ENCODE measurements at regions not wholly inside any gene's neighbourhood (a gene's known extent, or its start where the extent isn't known, plus 50 kb on each side); places are given as distances from the start of the nearest gene placed in this dataset.

GRCh38 chr12:63319936-63320633 is 169.1 kb upstream of the AVPR1A start:
- FAIRE-seq (no peak), DNase-seq (ENCODE audit: low spot score) (no peak)

DNA sequence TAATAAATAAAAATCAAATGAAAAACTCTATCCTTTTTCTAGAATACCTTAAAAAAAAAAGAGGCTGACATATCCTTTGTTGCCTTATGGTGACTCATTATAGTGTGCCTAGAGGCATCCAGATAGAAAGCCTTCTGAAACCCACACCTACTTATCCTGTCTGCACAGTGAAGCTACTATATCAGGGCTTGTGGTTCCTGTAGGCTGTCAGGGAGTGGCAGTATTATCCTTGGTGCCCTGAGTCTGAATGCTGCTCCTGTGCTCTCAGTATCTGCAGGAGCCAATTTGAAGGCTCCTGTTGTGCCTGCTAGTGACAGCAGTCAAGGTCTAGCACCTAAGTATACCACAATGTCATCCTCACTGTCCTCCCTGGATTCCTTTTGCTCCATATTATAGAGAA is 168.4 kb upstream of the AVPR1A start:
- FAIRE-seq: no peak
- DNase-seq (ENCODE audit: low spot score): peak; percentile 43

DNA sequence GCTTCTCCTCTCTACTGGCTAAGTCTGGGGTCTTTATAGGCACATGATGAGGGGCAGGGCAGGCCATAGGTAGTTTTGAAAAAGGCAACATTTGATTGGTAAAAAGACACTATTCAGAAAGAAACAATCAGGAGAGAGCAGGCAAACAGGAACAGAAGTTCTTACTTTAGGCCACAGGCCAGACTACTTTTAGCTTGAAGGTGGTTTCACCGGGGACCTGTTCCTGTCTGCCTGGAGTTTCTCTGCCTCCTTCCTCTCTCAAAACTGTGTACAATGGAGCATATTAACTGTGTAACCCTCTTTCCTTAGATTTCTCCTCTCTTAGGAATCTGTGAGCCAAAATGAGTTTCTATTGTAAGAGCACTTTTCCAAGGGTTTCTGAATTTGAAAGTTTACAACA is 167.9 kb upstream of the AVPR1A start:
- DNase-seq (ENCODE audit: low spot score): no peak
- no peak for FAIRE-seq

DNA sequence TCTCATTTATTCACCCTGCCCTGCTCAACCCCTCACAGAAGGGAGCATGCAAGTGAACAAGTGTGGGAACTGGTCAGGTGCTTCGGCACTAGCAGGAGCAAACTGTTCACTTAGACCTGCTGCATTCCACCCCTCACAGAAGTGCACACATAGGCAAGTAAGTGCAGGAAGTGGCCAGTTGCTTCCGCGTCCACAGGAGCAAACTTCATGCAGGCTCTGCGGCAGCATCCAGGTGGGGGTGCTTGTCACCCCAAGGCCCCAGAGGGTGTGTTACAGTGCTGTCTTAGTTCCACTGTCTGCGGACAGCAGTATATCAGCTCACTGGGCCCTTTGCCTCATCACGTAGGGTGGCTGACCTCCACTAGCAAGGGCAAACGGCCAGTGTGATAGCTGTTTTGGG is 167.3 kb upstream of the AVPR1A start:
- FAIRE-seq (no peak), DNase-seq (ENCODE audit: low spot score) (no peak)

GRCh38 chr12:63317880-63318279 is 166.9 kb upstream of the AVPR1A start:
- FAIRE-seq (no peak), DNase-seq (ENCODE audit: low spot score) (no peak)

- DNase-seq (ENCODE audit: low spot score) (no peak), FAIRE-seq (no peak)
Measured at GRCh38 chr12:63317286-63317846, 166.4 kb upstream of the AVPR1A start.

DNA sequence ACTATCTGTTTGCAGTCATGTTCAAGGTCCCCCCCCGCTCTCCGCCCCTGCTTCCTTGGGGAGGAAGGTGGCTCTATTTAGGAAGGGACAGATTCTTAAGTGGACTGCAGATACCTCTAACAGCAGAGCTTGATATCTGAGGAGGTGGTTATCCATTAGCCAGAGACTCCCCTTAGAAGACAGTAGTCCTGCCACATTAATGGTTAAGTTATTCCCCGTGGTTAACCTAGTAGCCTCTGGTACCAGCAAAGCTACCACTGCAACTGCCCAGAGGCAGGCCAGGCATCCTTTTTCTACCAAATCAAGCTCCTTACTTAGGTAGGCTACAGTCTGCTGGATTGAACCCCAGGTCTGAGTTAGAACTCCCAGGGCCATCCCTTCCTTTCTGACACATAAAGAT is 162.1 kb upstream of the AVPR1A start:
- no peak for DNase-seq (ENCODE audit: low spot score)
- FAIRE-seq: no peak

- DNase-seq (ENCODE audit: low spot score) (peak; percentile 15), FAIRE-seq (no peak)
Measured at GRCh38 chr12:63308671-63309070, 157.7 kb upstream of the AVPR1A start.

DNA sequence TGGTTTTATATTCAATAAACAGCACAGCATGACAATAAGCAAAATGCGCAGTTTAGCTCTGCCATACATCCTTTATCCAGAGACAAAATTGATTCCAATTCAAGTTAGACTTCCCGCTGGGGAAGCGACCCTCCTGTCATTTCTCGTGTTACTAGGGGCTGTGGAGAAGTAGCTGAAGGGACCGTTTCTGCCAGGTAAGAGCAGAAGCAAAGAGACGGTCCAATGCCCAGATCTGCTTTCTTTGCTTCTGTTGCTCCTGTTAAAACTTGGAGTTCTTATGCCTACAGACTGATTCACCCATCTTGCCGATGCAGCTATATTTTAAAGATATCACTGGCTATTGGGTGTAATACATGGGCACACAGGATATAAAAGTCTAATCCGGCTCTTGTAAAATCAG is 156.8 kb upstream of the AVPR1A start:
- no peak for FAIRE-seq
- DNase-seq (ENCODE audit: low spot score): no peak

GRCh38 chr12:63305901-63306875 is 155.2 kb upstream of the AVPR1A start:
- FAIRE-seq (no peak), DNase-seq (ENCODE audit: low spot score) (no peak)

GRCh38 chr12:63304887-63305316 is 153.9 kb upstream of the AVPR1A start:
- DNase-seq (ENCODE audit: low spot score): no peak
- FAIRE-seq: no peak

DNA sequence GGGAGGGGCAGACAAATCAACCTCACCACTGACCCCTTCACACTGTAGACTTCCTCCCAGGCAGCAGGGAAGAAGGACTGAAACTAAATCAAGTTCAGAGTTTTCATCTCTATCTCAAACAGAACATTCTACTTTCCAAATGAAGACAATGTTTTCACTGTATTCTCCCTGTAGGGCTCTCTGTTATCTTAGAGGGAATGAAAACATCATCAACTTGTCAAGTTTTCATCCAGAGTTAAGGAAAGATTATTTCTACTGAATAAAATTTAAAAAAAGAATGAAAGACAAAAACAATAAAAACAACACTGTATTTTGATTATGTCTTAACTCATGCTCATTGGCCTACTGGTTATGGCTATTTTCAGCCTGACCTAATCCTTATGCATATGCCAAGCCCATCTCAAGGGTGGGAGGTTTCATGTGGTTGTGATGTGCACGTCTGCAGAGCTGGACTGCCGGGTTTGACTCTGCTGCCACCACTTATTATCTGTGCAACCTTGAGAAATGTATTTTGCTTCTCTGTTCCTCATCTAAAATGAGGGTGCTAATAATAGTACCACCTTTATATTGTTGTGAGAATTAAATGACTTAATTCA is 152.0 kb upstream of the AVPR1A start:
- no peak for DNase-seq (ENCODE audit: low spot score)
- FAIRE-seq: no peak

DNA sequence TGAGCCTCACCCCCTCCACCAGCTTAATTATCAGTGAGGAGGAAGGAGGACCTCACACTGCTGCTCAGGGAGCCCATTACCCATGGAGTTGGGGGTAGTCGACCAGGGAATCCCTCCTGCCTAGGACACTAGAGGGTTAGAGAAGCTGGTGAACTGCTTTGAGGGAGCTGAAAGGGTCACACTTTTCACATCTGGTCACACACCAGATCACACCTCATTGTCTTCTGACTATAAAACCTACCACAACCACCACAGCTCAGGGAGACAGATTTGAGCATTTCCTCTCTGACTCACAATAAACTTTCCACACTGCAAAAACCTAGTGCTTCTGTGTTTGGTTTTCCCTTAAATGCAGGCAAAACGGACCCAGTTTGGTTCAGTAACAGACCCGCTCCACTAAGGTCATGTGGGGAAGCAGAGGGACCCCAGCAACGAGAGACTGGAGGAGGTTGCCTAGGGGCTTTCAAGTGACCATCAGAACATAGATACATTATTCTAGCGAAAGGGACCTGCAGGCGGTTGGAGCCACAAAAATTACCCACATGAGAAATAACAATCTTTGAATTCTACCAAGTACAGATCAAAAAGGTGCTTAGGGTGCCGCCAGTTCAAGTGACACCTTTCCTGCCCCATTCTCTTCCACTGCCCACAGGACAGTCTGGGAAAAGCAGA is 151.4 kb upstream of the AVPR1A start:
- DNase-seq (ENCODE audit: low spot score) (peak; percentile 18), FAIRE-seq (no peak)

DNA sequence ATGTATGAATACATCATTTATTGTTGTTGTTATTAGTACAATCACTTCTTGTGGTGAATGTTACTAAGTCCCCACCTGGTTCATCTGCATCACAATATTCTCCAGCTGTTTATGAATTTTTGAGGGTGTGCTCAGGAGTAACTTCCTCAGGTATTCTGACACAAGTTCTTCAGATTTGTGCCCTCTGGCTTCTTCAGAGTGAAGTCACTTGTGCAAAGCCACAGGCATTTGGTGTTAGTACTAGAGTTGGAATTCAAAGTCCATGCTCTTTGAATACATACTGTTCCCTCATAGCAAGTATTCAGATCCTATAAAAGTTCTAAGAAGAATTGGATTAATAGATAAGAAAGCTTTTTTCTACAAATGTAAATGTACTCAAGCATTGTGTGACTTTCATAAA is 150.3 kb upstream of the AVPR1A start:
- FAIRE-seq (no peak), DNase-seq (ENCODE audit: low spot score) (no peak)

- no peak for FAIRE-seq
- DNase-seq (ENCODE audit: low spot score): no peak
Measured at GRCh38 chr12:63298386-63298930, 147.5 kb upstream of the AVPR1A start.

DNA sequence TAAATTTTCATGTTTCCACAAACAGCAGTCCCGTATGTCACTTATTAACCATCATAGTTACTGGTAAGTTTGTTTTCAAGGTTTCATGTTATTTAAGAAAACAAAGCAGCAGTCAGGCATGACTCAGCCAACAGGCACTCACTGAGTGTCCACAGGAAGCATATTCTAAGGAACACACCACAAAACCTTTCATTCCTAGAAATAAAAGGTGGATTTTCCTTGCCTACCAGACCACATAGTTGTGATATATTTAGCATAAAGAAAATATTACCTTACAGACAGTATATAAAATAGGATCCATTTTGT is 143.3 kb upstream of the AVPR1A start:
- no peak for FAIRE-seq
- peak; percentile 66 for DNase-seq (ENCODE audit: low spot score)

- no peak for FAIRE-seq
- no peak for DNase-seq (ENCODE audit: low spot score)
Measured at GRCh38 chr12:63292471-63293221, 141.6 kb upstream of the AVPR1A start.

- no peak for FAIRE-seq
- peak; percentile 47 for DNase-seq (ENCODE audit: low spot score)
Measured at GRCh38 chr12:63276537-63277365, 125.8 kb upstream of the AVPR1A start.

- no peak for FAIRE-seq
- DNase-seq (ENCODE audit: low spot score): no peak
Measured at GRCh38 chr12:63266988-63267387, 116.0 kb upstream of the AVPR1A start.

- DNase-seq (ENCODE audit: low spot score): no peak
- no peak for FAIRE-seq
Measured at GRCh38 chr12:63264629-63265028, 113.6 kb upstream of the AVPR1A start.
